Ovary (tissue), 7 donors: ENCODE measurements at regions not wholly inside any gene's neighbourhood (a gene's known extent, or its start where the extent isn't known, plus 50 kb on each side); places are given as distances from the start of the nearest gene placed in this dataset.

ENCODE experiments used
- DNase-seq, 5 donors: peaks; one replicate each; pipeline ENCODE4 v3.0.0-alpha.2; 2019 to 2020
- H3K27ac ChIP-seq, 2 donors: fragments of 200-600 bp; one replicate each; pipeline versions ENCODE4 v1.5.1 to v1.8.0; 2019 to 2022
- H3K27me3 ChIP-seq: fragments of 200-600 bp; one replicate; pipeline ENCODE4 v1.8.0; 2022
- H3K36me3 ChIP-seq: fragments of 200-600 bp; sonication (generic); one replicate; pipeline ENCODE4 v1.5.1; 2019
- H3K4me1 ChIP-seq: one replicate; pipeline ENCODE4 v1.8.1; 2013; ENCODE audit warnings: mild to moderate bottlenecking, moderate library complexity; ENCODE audit not compliant: insufficient read depth
- H3K4me3 ChIP-seq: fragments of 200-600 bp; sonication (generic); one replicate; pipeline ENCODE4 v1.5.1; 2017
- H3K9me3 ChIP-seq, 2 donors: fragments of 200-600 bp in 1 of 2; sonication (generic) in 1 of 2; one replicate each; pipeline versions ENCODE4 v1.5.1 to v1.8.1; 2013 to 2019; ENCODE audit warnings: mild to moderate bottlenecking in 1 of 2, moderate library complexity in 1 of 2
- EP300 ChIP-seq: sonication (generic); formaldehyde crosslinking; IDR thresholded peaks from one replicate; pipeline ENCODE4 v1.6.1; 2017; ENCODE audit warnings: antibody characterized with exemption
- POLR2A ChIP-seq: fragments of 450-650 bp; IDR thresholded peaks from one replicate; pipeline ENCODE4 v1.6.1; 2017; ENCODE audit warnings: antibody characterized with exemption, mild to moderate bottlenecking, moderate library complexity
- WGBS, 3 donors: extraction: QIAGEN DNeasy Blood & Tissue Kit in 1 of 3; methylation state at CpG; one replicate each; pipeline versions ENCODE4 v1.1.5 to v1.1.7; 2013 to 2017; 5-methylcytosine and 5-hydroxymethylcytosine counted together
- intact Hi-C, 4 donors: fragments of 100-400 bp; cut with DNase I; formaldehyde crosslinking; loops; one replicate each; pipeline versions ENCODE4 v1.11.0 to v1.15.1; 2022 to 2023
- TF ChIP-seq, protein P1 (sequence below), 3 donors: fragments of 450-650 bp in 2 of 3; fragments of 200-600 bp in 1 of 3; IDR thresholded peaks; one replicate each; pipeline versions ENCODE4 v1.5.1 to v1.8.0; 2016 to 2022; ENCODE audit warnings: antibody characterized with exemption in 3 of 3, mild to moderate bottlenecking in 1 of 3
- donor health status: DM: no; HTN: no; CAD: no; lungs with moderate emphysema.
- donor health status: DM: no; HTN: no; CAD: no.
- donor health status: Bipolar disorder and iron deficiency.
- donor health status: DM: no; HTN: no; CAD: no.
- donor health status: DM: yes; HTN: yes; CAD: no.

DNA sequence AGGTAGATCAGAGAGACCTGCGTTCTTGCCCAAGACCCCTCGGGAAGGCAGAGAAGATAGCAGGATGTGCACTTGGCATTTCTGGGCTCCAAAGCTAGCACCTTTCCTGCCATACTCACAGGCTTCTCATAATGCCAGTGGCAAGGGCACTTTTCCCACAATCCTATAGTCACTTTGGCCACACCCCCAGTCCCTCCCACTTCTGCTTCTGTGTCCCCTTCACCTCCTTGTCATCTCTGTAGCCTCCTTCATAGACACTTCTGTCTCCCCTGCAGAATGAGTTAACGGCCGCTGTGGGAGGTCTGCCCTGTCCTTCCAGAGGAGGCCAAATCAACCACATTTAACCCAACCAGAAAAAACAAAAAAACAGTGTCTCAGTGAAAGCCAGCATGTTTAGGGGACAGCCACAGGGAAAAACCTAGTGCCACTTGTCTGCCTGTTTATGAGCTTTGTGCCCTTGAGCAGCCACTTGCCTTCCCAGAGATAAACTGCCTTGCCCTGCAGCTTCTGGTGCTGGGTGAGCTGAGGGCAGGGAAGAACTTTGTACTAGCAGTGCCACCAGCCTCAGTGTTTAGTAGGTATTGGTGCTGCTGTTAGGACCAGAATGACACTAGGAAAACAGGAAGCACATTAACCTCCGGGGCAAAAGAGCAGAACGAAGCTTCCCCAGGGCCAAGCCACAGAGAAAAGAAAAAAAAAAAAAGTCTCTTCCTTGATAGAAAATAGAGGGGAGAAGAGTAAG, 193.0 kb upstream of the PWP1 start:
- TF ChIP-seq EP300: no peak
- TF ChIP-seq, protein P1, sequence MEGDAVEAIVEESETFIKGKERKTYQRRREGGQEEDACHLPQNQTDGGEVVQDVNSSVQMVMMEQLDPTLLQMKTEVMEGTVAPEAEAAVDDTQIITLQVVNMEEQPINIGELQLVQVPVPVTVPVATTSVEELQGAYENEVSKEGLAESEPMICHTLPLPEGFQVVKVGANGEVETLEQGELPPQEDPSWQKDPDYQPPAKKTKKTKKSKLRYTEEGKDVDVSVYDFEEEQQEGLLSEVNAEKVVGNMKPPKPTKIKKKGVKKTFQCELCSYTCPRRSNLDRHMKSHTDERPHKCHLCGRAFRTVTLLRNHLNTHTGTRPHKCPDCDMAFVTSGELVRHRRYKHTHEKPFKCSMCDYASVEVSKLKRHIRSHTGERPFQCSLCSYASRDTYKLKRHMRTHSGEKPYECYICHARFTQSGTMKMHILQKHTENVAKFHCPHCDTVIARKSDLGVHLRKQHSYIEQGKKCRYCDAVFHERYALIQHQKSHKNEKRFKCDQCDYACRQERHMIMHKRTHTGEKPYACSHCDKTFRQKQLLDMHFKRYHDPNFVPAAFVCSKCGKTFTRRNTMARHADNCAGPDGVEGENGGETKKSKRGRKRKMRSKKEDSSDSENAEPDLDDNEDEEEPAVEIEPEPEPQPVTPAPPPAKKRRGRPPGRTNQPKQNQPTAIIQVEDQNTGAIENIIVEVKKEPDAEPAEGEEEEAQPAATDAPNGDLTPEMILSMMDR (IDR thresholded peaks at IDR 0.05): no peak
- TF ChIP-seq POLR2A: no peak
- Histone ChIP-seq H3K27ac (no peak overlapping the region), H3K27me3 (no peaks in the 10 kb centered on the region), H3K9me3 (no peaks in the 10 kb centered on the region), H3K4me1 (no peaks in the 10 kb centered on the region), H3K36me3 (no peaks in the 10 kb centered on the region), H3K4me3 (no peak overlapping the region)
- no peak for DNase-seq
- intact Hi-C loops: no loop called here
- WGBS, 3 donors: 50 to 73% (median 64%) methylated on average over 6 of the region's 6 CpGs

DNA sequence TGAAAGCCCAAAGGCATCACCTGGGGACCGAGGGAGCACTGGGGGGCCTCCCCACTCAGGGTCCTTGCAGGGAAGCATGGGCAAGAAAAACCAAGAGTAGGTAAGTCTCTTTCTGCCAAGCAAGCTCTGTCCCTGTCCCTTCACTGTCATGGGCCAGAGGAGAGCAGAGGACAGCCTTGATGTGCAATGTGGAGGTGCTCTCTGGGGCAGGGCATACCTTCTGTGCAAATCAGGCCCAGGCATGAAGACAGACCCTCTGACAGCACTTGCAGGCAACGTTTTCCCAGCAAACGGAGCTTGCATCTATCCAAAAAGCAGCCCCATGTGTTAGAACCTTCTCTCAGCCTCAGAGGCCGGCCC, 192.5 kb upstream of the PWP1 start:
- Histone ChIP-seq H3K27me3 (no peaks in the 10 kb centered on the region), H3K9me3 (no peaks in the 10 kb centered on the region), H3K4me1 (no peaks in the 10 kb centered on the region), H3K4me3 (no peak overlapping the region), H3K27ac (no peak overlapping the region), H3K36me3 (no peaks in the 10 kb centered on the region)
- intact Hi-C loops: no loop called here
- DNase-seq: no peak
- TF ChIP-seq, protein P1 (IDR thresholded peaks at IDR 0.05): no peak
- TF ChIP-seq POLR2A (no peak), EP300 (no peak)
- WGBS, 3 donors: 68 to 74% (median 71%) methylated on average over 4 of the region's 4 CpGs

DNA sequence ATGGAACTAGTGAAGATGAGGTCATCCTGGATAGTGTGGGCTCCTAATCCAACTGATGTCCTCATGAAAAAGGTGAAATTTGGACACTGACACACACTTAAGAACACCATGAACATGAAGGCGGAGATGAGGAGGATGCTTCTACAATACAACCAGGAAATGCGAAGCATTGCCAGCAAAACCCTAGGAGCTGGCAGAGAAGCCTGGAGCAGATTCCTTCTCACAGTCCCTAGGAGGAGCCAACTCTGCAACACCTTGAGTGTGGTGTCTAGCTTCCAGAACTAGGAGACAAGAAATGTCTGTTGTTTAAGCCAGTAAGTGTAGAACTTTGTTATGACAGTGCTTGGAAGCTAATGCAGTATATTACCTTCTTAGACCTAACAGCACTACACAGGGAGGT, 191.9 kb upstream of the PWP1 start:
- Histone ChIP-seq H3K9me3 (no peaks in the 10 kb centered on the region), H3K36me3 (no peaks in the 10 kb centered on the region), H3K4me3 (no peak overlapping the region), H3K27me3 (no peaks in the 10 kb centered on the region), H3K27ac (no peak overlapping the region), H3K4me1 (no peaks in the 10 kb centered on the region)
- intact Hi-C loops: no loop called here
- TF ChIP-seq, protein P1 (IDR thresholded peaks at IDR 0.05): no peak
- TF ChIP-seq POLR2A: no peak
- no peak for TF ChIP-seq EP300
- DNase-seq: no peak
- 69 to 98% (median 91%) methylated on average over 2 of the region's 2 CpGs for WGBS, 3 donors

DNA sequence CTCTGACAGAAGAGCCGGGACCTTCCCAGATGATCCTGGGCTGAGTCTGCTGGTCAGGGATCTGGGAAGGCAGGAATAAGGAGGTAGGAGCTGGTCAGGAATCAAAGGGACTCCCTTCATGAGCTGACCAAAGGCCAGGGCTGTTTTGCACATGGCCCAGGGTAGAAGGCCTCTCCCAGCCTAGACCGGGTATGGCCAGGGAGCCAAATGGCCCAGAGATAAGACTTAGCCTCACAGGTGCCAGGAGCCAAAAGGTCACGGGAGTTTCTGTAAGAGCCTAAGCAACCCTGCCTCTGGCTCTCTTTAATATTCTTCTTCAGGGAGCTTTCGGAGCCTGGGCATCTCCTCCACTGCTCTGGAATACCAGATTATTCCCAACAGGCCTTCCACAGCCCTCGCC, 191.3 kb upstream of the PWP1 start:
- Histone ChIP-seq H3K27ac (no peak overlapping the region), H3K4me3 (no peak overlapping the region), H3K36me3 (no peaks in the 10 kb centered on the region), H3K9me3 (no peaks in the 10 kb centered on the region), H3K27me3 (no peaks in the 10 kb centered on the region), H3K4me1 (no peaks in the 10 kb centered on the region)
- no peak for TF ChIP-seq POLR2A
- TF ChIP-seq, protein P1 (IDR thresholded peaks at IDR 0.05): no peak
- WGBS, 3 donors: 52 to 69% (median 55%) methylated on average over 5 of the region's 5 CpGs
- intact Hi-C loops: no loop called here
- DNase-seq: no peak
